ENCODE measurements at regions not wholly inside any gene's neighbourhood (a gene's known extent, or its start where the extent isn't known, plus 50 kb on each side); places are given as distances from the start of the nearest gene placed in this dataset.
"Not testable (repeated sequence)": the region's sequence is repeated elsewhere in the genome, so short reads cannot be mapped to it uniquely, and the experiment has no call there.

DNA sequence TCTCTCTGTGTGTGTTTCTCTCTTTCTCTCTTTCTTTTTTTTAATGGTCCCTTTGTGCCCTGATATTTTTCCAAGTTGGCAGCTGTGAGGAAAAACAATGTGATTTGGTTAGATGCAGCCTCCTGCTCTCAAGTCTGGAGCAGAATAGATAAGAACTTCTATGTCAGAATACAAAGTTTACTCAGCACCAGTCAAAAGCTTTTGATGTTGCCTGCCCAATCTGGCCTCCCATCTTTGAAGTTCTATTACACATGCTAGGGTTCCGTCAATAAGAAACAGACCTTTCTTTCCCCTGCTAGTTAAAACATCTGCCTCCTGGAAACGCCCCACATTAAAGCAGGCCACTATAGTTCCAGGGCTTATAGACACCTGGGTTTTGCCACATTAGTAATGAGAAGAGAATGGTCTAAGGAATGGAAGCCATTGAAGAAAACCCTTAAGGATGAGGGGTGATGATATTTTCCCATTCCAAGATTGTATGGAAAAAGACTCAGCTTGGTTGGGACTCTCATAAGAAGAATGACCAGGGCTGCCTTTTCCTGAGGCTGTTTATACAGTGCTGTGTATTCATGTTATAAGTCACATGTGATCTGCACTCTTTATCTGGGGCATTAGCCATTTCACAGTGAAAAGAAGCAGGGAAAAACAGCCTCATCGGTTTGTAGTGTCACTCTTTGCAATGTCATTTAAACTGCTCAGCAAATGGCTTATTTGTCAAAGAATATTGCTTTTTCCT is 414.7 kb upstream of the PROX1 start:
- H3K36me3 Mint-ChIP-seq (ENCODE audit: low read depth), result no peaks in the 10 kb centered on the region
- H3K4me1 Mint-ChIP-seq (ENCODE audit: low read depth), result no peaks in the 10 kb centered on the region
- intact Hi-C loops (cut with micrococcal nuclease), result no loop called here
- H3K27ac Mint-ChIP-seq, result no peak overlapping the region
- H3K4me3 Mint-ChIP-seq, result no peak overlapping the region
- H3K27me3 Mint-ChIP-seq (ENCODE audit: insufficient read depth), result no peaks in the 10 kb centered on the region
- DNase-seq (ENCODE audit: low spot score), result no peak
- no peaks in the 10 kb centered on the region for H3K9me3 Mint-ChIP-seq

DNA sequence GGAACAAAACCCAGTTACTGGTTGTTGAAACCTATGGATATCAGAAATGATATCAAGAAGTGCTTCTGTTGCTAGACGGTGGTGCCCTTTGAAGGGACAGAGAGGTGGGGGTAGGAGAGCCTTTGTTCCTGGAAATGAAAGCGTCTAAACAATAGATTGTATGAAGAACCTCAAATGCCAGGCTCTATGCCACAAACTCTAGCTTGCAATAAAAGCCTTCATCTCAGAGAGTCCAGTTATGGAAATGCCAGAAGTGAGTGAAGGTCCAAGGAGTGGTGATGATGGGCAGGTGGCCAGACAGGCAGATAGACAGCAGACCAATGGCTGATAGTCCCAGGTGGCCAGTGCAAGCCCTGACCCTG is 414.1 kb upstream of the PROX1 start:
- intact Hi-C loops (cut with micrococcal nuclease), result no loop called here
- H3K27ac Mint-ChIP-seq, result no peak overlapping the region
- no peaks in the 10 kb centered on the region for H3K36me3 Mint-ChIP-seq (ENCODE audit: low read depth)
- H3K4me1 Mint-ChIP-seq (ENCODE audit: low read depth), result no peaks in the 10 kb centered on the region
- no peaks in the 10 kb centered on the region for H3K27me3 Mint-ChIP-seq (ENCODE audit: insufficient read depth)
- no peaks in the 10 kb centered on the region for H3K9me3 Mint-ChIP-seq
- no peak overlapping the region for H3K4me3 Mint-ChIP-seq
- DNase-seq (ENCODE audit: low spot score), result no peak

- Mint-ChIP-seq H3K27me3 (ENCODE audit: insufficient read depth) (no peaks in the 10 kb centered on the region), H3K4me3 (no peak overlapping the region), H3K4me1 (ENCODE audit: low read depth) (no peaks in the 10 kb centered on the region), H3K36me3 (ENCODE audit: low read depth) (no peaks in the 10 kb centered on the region), H3K9me3 (no peaks in the 10 kb centered on the region), H3K27ac (no peak overlapping the region)
- intact Hi-C loops (cut with micrococcal nuclease), result no loop called here
- DNase-seq (ENCODE audit: low spot score), result no peak
Measured at GRCh38 chr1:213582976-213583567, 404.7 kb upstream of the PROX1 start.

DNA sequence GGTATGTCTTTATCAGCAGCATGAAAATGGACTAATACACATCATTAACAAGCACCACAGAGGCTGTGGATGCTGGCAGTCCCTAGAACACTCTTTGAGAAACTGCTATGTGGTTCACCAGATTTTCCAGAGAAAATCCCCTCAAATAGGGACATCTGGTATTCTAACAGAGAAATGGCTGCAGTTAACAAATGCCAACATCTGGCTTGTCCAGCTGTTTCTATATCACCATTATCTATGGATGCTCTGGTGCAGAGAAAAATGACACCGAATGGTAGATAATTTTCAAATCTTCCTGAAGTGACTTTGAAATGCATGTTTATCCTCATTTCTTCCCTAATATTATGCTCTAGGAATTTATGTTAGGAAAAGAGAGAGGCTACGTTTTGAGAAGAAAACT is 403.5 kb upstream of the PROX1 start:
- Mint-ChIP-seq H3K27me3 (ENCODE audit: insufficient read depth) (no peaks in the 10 kb centered on the region), H3K4me3 (no peak overlapping the region), H3K27ac (no peak overlapping the region), H3K9me3 (no peaks in the 10 kb centered on the region), H3K4me1 (ENCODE audit: low read depth) (no peaks in the 10 kb centered on the region), H3K36me3 (ENCODE audit: low read depth) (no peaks in the 10 kb centered on the region)
- no peak for DNase-seq (ENCODE audit: low spot score)
- intact Hi-C loops (cut with micrococcal nuclease), result no loop called here

GRCh38 chr1:213585402-213585801 is 402.4 kb upstream of the PROX1 start:
- H3K4me1 Mint-ChIP-seq (ENCODE audit: low read depth), result no peaks in the 10 kb centered on the region
- DNase-seq (ENCODE audit: low spot score), result no peak
- H3K27ac Mint-ChIP-seq, result no peak overlapping the region
- no peaks in the 10 kb centered on the region for H3K36me3 Mint-ChIP-seq (ENCODE audit: low read depth)
- intact Hi-C loops (cut with micrococcal nuclease), result no loop called here
- no peaks in the 10 kb centered on the region for H3K9me3 Mint-ChIP-seq
- H3K27me3 Mint-ChIP-seq (ENCODE audit: insufficient read depth), result no peaks in the 10 kb centered on the region
- no peak overlapping the region for H3K4me3 Mint-ChIP-seq

GRCh38 chr1:213585959-213586586 is 401.7 kb upstream of the PROX1 start:
- Mint-ChIP-seq H3K4me1 (ENCODE audit: low read depth) (no peaks in the 10 kb centered on the region), H3K27ac (no peak overlapping the region), H3K4me3 (no peak overlapping the region), H3K27me3 (ENCODE audit: insufficient read depth) (no peaks in the 10 kb centered on the region), H3K9me3 (no peaks in the 10 kb centered on the region), H3K36me3 (ENCODE audit: low read depth) (no peaks in the 10 kb centered on the region)
- intact Hi-C loops (cut with micrococcal nuclease), result no loop called here
- DNase-seq (ENCODE audit: low spot score), result no peak

DNA sequence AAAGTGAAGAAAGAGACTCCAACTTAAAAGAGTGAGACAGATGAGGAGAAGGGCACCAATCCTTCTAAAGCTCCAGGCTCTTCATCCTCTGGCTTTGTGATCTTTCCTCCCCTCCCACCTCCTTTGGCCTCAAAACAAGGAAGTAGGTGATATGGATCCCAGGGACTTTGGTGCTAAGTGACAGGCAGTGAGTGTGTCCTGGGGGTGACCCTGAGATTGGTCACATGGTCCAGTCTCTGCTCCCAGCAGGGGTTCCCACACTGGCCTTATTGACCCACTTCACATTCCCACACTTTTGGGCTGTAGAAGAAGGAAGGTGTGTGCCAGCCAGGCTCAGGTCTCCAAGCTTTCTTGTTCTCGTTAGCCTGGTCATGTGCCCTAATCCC is 401.2 kb upstream of the PROX1 start:
- H3K27ac Mint-ChIP-seq, result no peak overlapping the region

DNA sequence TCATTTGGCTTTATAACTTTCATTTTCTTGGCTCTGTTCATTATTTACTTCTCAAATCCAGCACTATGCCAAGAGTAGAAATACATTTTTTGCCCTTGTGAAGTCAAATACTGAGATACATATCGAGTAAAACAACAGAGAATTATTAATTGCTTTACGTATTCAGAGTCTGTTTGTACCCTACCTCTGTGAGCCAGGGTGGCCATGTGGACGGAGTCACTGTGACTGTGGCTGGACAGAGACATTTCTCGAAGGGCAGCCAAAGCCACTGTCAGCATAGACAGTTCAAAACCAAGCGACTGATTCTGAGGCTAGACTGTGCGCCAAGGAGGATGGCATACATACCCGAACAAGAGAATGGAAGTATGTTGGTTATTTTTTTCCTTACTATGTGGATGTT is 391.0 kb upstream of the PROX1 start:
- H3K9me3 Mint-ChIP-seq, result no peaks in the 10 kb centered on the region
- no peaks in the 10 kb centered on the region for H3K36me3 Mint-ChIP-seq (ENCODE audit: low read depth)
- H3K4me1 Mint-ChIP-seq (ENCODE audit: low read depth), result no peaks in the 10 kb centered on the region
- H3K27ac Mint-ChIP-seq, result no peak overlapping the region
- peaks cover 3% of the 10 kb centered on the region for H3K27me3 Mint-ChIP-seq (ENCODE audit: insufficient read depth)
- no peak for DNase-seq (ENCODE audit: low spot score)
- no peak overlapping the region for H3K4me3 Mint-ChIP-seq
- intact Hi-C loops (cut with micrococcal nuclease), result no loop called here

More for the DNA sequence above, 401.2 kb upstream of the PROX1 start:
- intact Hi-C loops (cut with micrococcal nuclease), result no loop called here
- Mint-ChIP-seq H3K9me3 (no peaks in the 10 kb centered on the region), H3K4me1 (ENCODE audit: low read depth) (no peaks in the 10 kb centered on the region), H3K4me3 (no peak overlapping the region), H3K36me3 (ENCODE audit: low read depth) (no peaks in the 10 kb centered on the region), H3K27me3 (ENCODE audit: insufficient read depth) (no peaks in the 10 kb centered on the region)
- DNase-seq (ENCODE audit: low spot score), result no peak

DNA sequence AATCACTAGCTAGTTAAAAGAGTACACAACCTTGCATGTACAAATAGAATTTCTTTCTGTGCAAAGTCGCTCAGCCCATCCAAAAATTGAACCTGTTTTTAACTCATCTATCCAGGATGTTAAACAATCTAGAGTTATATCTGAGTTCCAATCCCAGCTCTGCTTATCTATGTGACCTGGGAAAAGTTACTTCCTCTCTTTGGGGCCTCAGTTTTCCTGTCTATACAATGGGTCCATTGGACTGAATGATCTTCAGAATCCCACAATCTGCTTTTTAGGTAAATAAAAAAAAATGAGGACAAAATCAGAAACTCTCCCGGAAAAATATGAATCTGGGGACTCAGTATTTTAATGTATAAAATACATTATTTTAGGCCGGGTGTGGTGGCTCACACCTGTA is 389.5 kb upstream of the PROX1 start:
- H3K36me3 Mint-ChIP-seq (ENCODE audit: low read depth), result no peaks in the 10 kb centered on the region
- H3K27ac Mint-ChIP-seq, result no peak overlapping the region
- DNase-seq (ENCODE audit: low spot score), result no peak
- H3K9me3 Mint-ChIP-seq, result no peaks in the 10 kb centered on the region
- H3K27me3 Mint-ChIP-seq (ENCODE audit: insufficient read depth), result peaks cover 2% of the 10 kb centered on the region
- intact Hi-C loops (cut with micrococcal nuclease), result no loop called here
- H3K4me3 Mint-ChIP-seq, result no peak overlapping the region
- no peaks in the 10 kb centered on the region for H3K4me1 Mint-ChIP-seq (ENCODE audit: low read depth)

- no peak for DNase-seq (ENCODE audit: low spot score)
- H3K27me3 Mint-ChIP-seq (ENCODE audit: insufficient read depth), result no peaks in the 10 kb centered on the region
- H3K4me3 Mint-ChIP-seq, result no peak overlapping the region
- H3K4me1 Mint-ChIP-seq (ENCODE audit: low read depth), result no peaks in the 10 kb centered on the region
- H3K36me3 Mint-ChIP-seq (ENCODE audit: low read depth), result no peaks in the 10 kb centered on the region
- H3K27ac Mint-ChIP-seq, result no peak overlapping the region
- intact Hi-C loops (cut with micrococcal nuclease), result no loop called here
- H3K9me3 Mint-ChIP-seq, result no peaks in the 10 kb centered on the region
Measured at GRCh38 chr1:213600879-213601278, 386.9 kb upstream of the PROX1 start.

GRCh38 chr1:213601705-213602104 is 386.1 kb upstream of the PROX1 start:
- H3K4me1 Mint-ChIP-seq (ENCODE audit: low read depth); H3K27ac Mint-ChIP-seq; H3K36me3 Mint-ChIP-seq (ENCODE audit: low read depth); intact Hi-C loops (cut with micrococcal nuclease); H3K4me3 Mint-ChIP-seq; DNase-seq (ENCODE audit: low spot score); H3K27me3 Mint-ChIP-seq (ENCODE audit: insufficient read depth); H3K9me3 Mint-ChIP-seq: not testable (repeated sequence)

DNA sequence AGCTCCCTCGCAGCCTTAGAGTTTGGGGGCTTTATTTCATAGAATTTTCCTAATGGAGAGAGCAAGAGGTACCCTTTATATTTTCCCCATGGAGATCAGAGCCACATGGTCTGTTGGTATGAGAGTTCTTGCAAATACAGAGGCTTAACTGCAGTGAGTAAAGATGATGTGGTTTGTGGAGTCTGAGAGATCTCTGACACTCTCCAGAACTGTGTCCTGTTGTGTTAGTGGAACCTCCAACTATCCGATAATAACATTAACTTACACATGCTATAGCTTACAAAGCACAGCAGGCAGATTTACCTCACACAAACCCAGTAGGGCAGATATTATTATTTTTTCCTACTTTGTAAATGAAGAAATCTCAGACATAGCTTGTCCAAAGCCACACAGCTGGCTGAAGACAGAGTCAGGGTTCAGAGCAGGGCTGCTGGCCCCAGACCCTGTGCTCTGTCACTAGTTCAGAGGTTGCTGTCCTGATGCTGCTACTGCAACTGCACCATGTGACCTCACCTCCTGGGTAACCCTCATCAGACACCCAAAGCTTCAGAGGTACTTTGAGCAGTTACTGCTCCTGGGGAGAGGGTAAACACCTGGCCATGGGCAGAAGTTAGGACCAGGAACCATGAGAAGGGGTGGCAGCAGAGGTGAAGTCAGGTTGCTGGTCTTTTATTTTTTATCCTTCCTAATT is 384.8 kb upstream of the PROX1 start:
- no peaks in the 10 kb centered on the region for H3K9me3 Mint-ChIP-seq
- H3K36me3 Mint-ChIP-seq (ENCODE audit: low read depth), result no peaks in the 10 kb centered on the region
- H3K4me3 Mint-ChIP-seq, result no peak overlapping the region
- DNase-seq (ENCODE audit: low spot score), result no peak
- H3K27ac Mint-ChIP-seq, result no peak overlapping the region
- no peaks in the 10 kb centered on the region for H3K27me3 Mint-ChIP-seq (ENCODE audit: insufficient read depth)
- no peaks in the 10 kb centered on the region for H3K4me1 Mint-ChIP-seq (ENCODE audit: low read depth)
- intact Hi-C loops (cut with micrococcal nuclease), result no loop called here

- Mint-ChIP-seq H3K4me1 (ENCODE audit: low read depth) (no peaks in the 10 kb centered on the region), H3K27me3 (ENCODE audit: insufficient read depth) (peaks cover 1% of the 10 kb centered on the region), H3K36me3 (ENCODE audit: low read depth) (no peaks in the 10 kb centered on the region), H3K4me3 (no peak overlapping the region), H3K27ac (no peak overlapping the region), H3K9me3 (no peaks in the 10 kb centered on the region)
- DNase-seq (ENCODE audit: low spot score), result no peak
- intact Hi-C loops (cut with micrococcal nuclease), result no loop called here
Measured at GRCh38 chr1:213604477-213604876, 383.3 kb upstream of the PROX1 start.
